ENCODE measurements at regions not wholly inside any gene's neighbourhood (a gene's known extent, or its start where the extent isn't known, plus 50 kb on each side); places are given as distances from the start of the nearest gene placed in this dataset.

- Histone ChIP-seq H3K79me2 (ENCODE audit: insufficient read depth, low read length) (no peaks in the 10 kb centered on the region), H3K36me3 (ENCODE audit: insufficient read depth, low read length) (no peaks in the 10 kb centered on the region), H3K9me2 (ENCODE audit: low read depth, low read length) (no peaks in the 10 kb centered on the region), H4K20me1 (ENCODE audit: insufficient read depth, low read length) (no peaks in the 10 kb centered on the region), H3K9me3 (ENCODE audit: low read length) (no peaks in the 10 kb centered on the region), H3K4me3 (ENCODE audit: low read depth, low read length, poor library complexity, severe bottlenecking) (no peak overlapping the region), H3K9ac (ENCODE audit: low read length) (no peak overlapping the region), H2AFZ (ENCODE audit: low read length) (no peak overlapping the region), H3K4me2 (ENCODE audit: low read length) (no peak overlapping the region), H3K27me3 (ENCODE audit: insufficient read depth, low read length) (no peaks in the 10 kb centered on the region), H3K4me1 (ENCODE audit: insufficient read depth, low read length, severe bottlenecking) (no peaks in the 10 kb centered on the region), H3K27ac (ENCODE audit: low read depth, low read length, poor library complexity, severe bottlenecking) (no peak overlapping the region), H3F3A (ENCODE audit: insufficient read depth, low read length) (no peaks in the 10 kb centered on the region)
- no peak for TF ChIP-seq EZH2 (IDR thresholded peaks at IDR 0.05; ENCODE audit: borderline replicate concordance, low read length)
- TF ChIP-seq CTCF (IDR thresholded peaks at IDR 0.05; ENCODE audit: low read length) = no peak
These were observed 157.5 kb upstream of the SLC4A4 start for GRCh38 chr4:71181332-71181731.

DNA sequence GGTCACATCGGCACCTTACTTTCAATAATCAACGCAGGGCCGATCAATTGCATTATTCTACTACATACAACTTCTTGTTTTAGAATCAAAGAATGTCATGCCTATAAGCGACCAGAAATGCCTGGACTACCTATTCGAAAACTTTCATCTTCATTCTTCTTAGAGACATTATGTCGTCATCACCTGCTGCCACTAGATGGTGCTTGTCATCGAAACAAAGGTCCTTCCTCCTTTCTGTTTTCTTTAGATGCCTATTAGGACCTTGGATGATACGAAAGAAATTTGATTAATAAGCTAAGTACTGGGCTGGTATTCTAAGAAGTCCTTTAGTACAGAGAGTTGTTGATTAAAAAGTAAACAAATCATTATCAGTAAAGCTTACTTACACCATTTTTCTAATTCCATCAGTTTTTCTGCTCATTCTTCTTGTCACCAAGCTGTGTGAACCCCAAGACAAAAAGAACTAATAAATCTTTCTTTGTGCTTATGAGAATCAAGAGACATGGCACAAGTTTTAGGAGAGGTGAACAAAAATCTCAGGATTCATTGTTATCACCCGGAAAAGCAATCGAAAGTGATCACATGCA lies 154.5 kb upstream of the SLC4A4 start:
- no peak overlapping the region for H3K4me2 ChIP-seq (ENCODE audit: low read length)
- H3K9me3 ChIP-seq (ENCODE audit: low read length) = no peaks in the 10 kb centered on the region
- TF ChIP-seq EZH2 (IDR thresholded peaks at IDR 0.05; ENCODE audit: borderline replicate concordance, low read length) (no peak), CTCF (IDR thresholded peaks at IDR 0.05; ENCODE audit: low read length) (peak; percentile 81)

GRCh38 chr4:71185037-71185436 lies 153.8 kb upstream of the SLC4A4 start:
- H4K20me1 ChIP-seq (ENCODE audit: insufficient read depth, low read length) = no peaks in the 10 kb centered on the region

More for the DNA sequence above, 154.5 kb upstream of the SLC4A4 start:
- H4K20me1 ChIP-seq (ENCODE audit: insufficient read depth, low read length) = no peaks in the 10 kb centered on the region
- H3F3A ChIP-seq (ENCODE audit: insufficient read depth, low read length) = no peaks in the 10 kb centered on the region
- no peak overlapping the region for H3K4me3 ChIP-seq (ENCODE audit: low read depth, low read length, poor library complexity, severe bottlenecking)
- H3K79me2 ChIP-seq (ENCODE audit: insufficient read depth, low read length) = no peaks in the 10 kb centered on the region
- H3K27ac ChIP-seq (ENCODE audit: low read depth, low read length, poor library complexity, severe bottlenecking) = no peak overlapping the region
- no peak overlapping the region for H2AFZ ChIP-seq (ENCODE audit: low read length)
- H3K9ac ChIP-seq (ENCODE audit: low read length) = no peak overlapping the region
- H3K27me3 ChIP-seq (ENCODE audit: insufficient read depth, low read length) = no peaks in the 10 kb centered on the region
- no peaks in the 10 kb centered on the region for H3K4me1 ChIP-seq (ENCODE audit: insufficient read depth, low read length, severe bottlenecking)
- no peaks in the 10 kb centered on the region for H3K9me2 ChIP-seq (ENCODE audit: low read depth, low read length)
- H3K36me3 ChIP-seq (ENCODE audit: insufficient read depth, low read length) = no peaks in the 10 kb centered on the region

More at GRCh38 chr4:71185037-71185436, 153.8 kb upstream of the SLC4A4 start:
- Histone ChIP-seq H3K9ac (ENCODE audit: low read length) (no peak overlapping the region), H3K4me2 (ENCODE audit: low read length) (no peak overlapping the region), H3K27ac (ENCODE audit: low read depth, low read length, poor library complexity, severe bottlenecking) (no peak overlapping the region), H3K27me3 (ENCODE audit: insufficient read depth, low read length) (no peaks in the 10 kb centered on the region), H3K36me3 (ENCODE audit: insufficient read depth, low read length) (no peaks in the 10 kb centered on the region), H3K4me1 (ENCODE audit: insufficient read depth, low read length, severe bottlenecking) (no peaks in the 10 kb centered on the region), H3K9me3 (ENCODE audit: low read length) (no peaks in the 10 kb centered on the region), H3K79me2 (ENCODE audit: insufficient read depth, low read length) (no peaks in the 10 kb centered on the region), H3F3A (ENCODE audit: insufficient read depth, low read length) (no peaks in the 10 kb centered on the region), H2AFZ (ENCODE audit: low read length) (no peak overlapping the region), H3K4me3 (ENCODE audit: low read depth, low read length, poor library complexity, severe bottlenecking) (no peak overlapping the region), H3K9me2 (ENCODE audit: low read depth, low read length) (no peaks in the 10 kb centered on the region)
- TF ChIP-seq EZH2 (IDR thresholded peaks at IDR 0.05; ENCODE audit: borderline replicate concordance, low read length) = no peak
- no peak for TF ChIP-seq CTCF (IDR thresholded peaks at IDR 0.05; ENCODE audit: low read length)

All from OCI-LY1 (cell line).